NB4 (cell line): ENCODE measurements at regions not wholly inside any gene's neighbourhood (a gene's known extent, or its start where the extent isn't known, plus 50 kb on each side); places are given as distances from the start of the nearest gene placed in this dataset.

Experiments used
- MYC ChIP-seq: IDR thresholded peaks from 2 replicates; pipeline ENCODE4 v1.6.1; 2011; ENCODE audit warnings: low read depth, low read length
- POLR2A ChIP-seq: IDR thresholded peaks from 2 replicates; pipeline ENCODE4 v1.6.1; 2011; ENCODE audit warnings: mild to moderate bottlenecking; ENCODE audit not compliant: insufficient read length; ENCODE audit errors: extremely low read depth
- TF ChIP-seq, protein P1 (sequence below): IDR thresholded peaks from one replicate; pipeline ENCODE4 v1.5.1; 2012; ENCODE audit warnings: low read depth, low read length

DNA sequence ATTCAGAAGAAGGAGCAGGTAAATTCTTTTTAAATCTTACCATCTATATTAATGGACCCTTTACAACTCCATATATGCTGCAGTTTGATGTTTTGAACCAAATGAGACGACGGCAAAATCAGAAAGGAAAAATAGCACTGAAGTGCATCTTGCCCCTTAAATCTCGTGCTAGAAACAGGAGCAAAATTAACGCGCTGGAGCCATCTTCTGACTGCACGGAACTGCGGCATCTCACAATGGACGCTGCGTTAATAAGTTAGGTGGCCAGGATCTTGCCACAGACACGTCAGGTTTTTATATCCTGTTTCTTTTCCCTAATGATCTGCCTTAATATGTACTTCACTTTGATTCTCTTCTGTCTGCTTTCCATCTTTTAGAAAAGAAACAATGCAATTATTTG, 354.5 kb downstream of the TFEC start:
- TF ChIP-seq, protein P1, sequence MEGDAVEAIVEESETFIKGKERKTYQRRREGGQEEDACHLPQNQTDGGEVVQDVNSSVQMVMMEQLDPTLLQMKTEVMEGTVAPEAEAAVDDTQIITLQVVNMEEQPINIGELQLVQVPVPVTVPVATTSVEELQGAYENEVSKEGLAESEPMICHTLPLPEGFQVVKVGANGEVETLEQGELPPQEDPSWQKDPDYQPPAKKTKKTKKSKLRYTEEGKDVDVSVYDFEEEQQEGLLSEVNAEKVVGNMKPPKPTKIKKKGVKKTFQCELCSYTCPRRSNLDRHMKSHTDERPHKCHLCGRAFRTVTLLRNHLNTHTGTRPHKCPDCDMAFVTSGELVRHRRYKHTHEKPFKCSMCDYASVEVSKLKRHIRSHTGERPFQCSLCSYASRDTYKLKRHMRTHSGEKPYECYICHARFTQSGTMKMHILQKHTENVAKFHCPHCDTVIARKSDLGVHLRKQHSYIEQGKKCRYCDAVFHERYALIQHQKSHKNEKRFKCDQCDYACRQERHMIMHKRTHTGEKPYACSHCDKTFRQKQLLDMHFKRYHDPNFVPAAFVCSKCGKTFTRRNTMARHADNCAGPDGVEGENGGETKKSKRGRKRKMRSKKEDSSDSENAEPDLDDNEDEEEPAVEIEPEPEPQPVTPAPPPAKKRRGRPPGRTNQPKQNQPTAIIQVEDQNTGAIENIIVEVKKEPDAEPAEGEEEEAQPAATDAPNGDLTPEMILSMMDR, result no peak
- no peak for TF ChIP-seq POLR2A
- TF ChIP-seq MYC, result no peak
